ENCODE measurements at regions not wholly inside any gene's neighbourhood (a gene's known extent, or its start where the extent isn't known, plus 50 kb on each side); places are given as distances from the start of the nearest gene placed in this dataset.

DNA sequence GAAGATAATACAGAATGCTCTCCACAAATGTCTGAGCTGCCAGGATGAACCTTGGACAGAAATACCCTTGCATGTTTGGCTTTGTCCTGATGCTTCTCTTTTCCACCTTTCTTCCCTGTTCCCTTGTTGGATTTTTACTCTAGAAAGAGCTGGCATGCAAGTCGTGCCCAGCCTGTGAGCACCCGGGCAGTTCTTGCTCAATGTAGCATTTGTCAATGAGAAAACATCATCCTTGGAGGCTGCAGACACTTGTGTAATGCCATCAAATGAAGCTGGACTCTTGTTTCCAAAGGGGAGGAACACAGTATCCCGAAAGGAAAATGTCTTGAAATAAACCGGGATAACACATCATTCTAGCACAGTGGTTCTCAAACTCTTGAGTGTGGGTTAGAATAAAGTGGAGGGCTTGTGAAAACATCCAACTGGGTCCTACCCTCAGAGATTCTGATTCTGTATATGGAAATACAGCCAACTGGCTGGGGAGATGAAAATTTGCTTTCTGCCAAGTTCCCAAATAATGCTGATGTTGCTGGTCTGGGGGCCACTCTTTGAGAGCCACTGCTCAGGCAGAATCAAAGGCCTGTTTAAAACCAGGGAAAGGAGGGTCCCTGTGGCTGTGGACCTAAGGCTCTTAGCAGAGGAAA, 237.2 kb downstream of the SPATA18 start:
- DNase-seq = no peak

- DNase-seq = no peak
Measured at GRCh38 chr4:52290466-52290865, 239.4 kb downstream of the SPATA18 start.

DNA sequence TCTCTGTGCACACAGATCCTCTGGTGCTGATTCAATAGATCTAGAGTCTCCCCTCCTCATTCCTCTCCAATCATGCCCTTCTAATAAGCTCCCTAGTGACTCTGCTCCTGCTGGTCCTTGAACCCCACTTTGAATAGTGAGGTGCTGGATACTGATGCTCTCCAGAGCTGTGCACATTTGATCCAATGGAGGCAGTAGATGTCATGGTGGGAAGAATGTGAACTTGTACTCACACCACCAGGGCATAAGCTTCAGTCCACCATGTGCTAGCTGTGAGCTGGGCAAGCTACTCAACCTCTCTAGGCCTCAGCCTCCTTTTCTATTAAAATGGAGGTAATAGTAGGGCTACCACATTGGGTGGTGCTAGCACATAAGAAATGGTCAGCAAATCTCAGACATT, 241.1 kb downstream of the SPATA18 start:
- DNase-seq = no peak

DNA sequence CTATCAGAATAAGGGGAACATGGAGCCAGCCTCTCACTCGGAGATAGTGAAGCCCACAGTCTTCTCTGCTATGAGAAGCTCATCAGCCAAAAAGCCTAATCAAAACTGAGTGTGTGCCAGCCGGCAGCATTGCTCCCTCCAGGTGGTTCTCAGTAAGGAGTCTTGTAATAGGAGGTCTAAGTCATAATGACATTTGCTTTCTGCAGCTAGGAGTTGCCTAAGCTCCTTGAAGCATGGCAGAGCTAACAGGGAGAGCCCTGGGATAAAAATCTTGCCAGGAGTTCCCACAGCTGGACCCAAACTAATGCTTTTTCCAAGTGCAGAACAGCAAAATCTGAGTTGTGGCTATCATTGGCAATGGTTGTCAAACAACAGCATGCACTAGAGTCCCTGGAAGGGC, 245.2 kb downstream of the SPATA18 start:
- no peak for DNase-seq

GRCh38 chr4:52298444-52298843, 247.3 kb downstream of the SPATA18 start:
- DNase-seq = peak; percentile 60

- peak; percentile 43 for DNase-seq
Measured at GRCh38 chr4:52299120-52299519, 248.0 kb downstream of the SPATA18 start.

DNA sequence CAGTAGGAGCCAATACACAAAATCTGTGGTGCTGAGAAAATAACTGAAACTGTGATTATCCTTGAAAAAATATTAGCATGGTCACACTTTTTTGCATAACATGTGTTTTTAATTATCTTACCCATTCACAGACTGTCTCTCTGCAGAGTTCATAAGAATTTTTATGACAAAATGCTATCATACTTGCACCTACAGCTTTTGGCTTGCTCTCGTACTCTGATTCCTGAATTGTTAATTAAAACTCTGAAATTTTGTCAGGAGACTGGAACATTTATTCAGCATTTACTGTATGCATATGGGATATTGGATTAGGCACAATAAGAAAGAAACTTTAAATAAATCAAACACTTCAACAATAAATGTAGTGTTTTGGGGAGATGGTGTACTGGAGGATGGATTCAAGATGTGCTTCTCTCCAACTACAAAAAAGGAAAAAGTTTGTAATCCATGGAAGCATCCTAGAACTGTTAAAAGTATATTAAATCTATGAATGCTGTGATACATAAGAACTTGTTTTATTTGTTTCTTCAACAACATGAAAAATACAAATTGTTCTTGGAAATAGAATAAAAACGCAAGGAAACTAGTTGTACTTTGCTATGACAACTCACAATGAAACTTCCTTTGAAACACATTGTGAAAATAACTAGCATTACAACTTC, 260.5 kb downstream of the SPATA18 start:
- no peak for DNase-seq

DNA sequence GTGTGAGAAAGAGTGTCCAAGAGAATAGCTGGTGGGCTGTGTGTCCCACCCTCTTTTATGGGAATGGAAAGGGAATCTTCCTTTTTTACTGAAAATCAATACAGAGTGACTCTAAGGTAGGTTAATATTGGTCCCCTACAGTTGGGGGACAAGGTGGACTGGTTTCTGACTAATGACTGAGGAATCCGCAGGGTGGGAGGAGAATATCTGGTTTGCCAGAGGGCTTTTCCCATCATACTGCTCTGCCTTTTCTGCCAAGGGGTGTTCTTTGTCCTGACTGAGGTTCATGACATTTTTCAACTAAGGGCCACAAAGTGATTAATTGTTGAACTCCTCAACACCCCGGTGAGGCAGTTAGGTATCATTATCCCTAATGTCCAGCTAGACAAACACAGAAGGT, 261.6 kb downstream of the SPATA18 start:
- DNase-seq = no peak

GRCh38 chr4:52317361-52317879, 266.3 kb downstream of the SPATA18 start:
- DNase-seq = no peak

DNA sequence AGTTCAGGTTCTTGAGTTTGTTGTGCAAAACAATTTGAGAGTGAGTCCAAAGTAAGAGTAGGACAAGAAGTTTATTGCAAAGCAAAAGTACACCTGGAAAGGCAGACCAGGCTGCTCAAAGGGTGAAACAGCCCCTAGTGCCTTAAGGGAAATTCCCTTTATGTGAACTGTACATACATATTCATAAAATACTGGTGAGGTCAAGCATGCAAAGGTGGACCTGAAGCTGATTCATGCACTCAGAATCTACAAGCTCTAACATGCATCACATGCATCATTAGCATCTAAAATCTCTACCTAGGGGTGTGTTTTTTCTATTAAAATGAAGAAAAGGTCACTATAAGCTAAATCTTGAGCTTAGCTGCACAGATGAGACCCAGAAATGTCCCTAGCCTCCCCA, 266.9 kb downstream of the SPATA18 start:
- no peak for DNase-seq

- DNase-seq = no peak
Measured at GRCh38 chr4:52329894-52330293, 278.8 kb downstream of the SPATA18 start.

DNA sequence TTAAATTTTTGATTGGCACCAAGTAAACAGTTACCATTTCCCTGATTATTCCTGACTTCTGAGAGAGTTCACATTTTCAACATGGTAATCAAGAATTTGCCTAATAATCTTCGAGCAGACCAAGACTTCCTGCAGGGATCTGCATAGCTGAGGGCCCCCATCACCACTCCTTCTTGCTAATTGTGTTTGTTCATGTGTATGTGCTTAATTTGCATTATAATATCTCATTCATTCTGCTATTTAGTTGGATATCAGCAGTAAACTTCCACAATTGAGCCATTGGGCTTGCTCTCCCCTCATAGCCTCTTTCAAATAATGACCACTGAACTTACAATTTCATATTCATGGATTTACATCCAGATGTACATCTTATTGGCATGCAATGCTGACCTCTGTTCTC, 292.5 kb downstream of the SPATA18 start:
- DNase-seq = no peak

GRCh38 chr4:52350926-52351325, 299.8 kb downstream of the SPATA18 start:
- no peak for DNase-seq

GRCh38 chr4:52358366-52358765, 300.7 kb downstream of the USP46 start:
- no peak for DNase-seq

DNA sequence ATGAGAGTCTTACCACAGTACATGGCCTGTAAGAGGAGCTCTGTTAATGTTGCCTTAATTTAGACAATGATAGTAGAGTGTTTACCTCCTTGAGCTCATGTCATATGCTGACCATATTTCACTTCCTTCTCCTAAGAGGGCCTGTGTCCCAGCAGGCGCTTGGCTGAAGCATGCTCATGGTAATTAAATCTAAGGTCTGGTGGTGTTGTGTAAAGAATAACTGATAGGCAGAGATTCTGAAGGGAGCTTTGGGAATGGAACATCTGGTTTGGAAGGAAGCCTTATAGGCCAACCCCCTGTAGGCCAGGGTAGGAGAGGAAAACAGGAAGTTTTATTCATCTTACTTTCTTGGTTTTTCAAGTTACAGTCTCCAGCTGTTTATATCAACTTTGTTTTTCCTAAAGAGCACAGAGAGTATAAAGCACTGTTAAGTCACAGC, 300.2 kb downstream of the USP46 start:
- DNase-seq = no peak

GRCh38 chr4:52366191-52366590, 292.9 kb downstream of the USP46 start:
- DNase-seq = no peak

DNA sequence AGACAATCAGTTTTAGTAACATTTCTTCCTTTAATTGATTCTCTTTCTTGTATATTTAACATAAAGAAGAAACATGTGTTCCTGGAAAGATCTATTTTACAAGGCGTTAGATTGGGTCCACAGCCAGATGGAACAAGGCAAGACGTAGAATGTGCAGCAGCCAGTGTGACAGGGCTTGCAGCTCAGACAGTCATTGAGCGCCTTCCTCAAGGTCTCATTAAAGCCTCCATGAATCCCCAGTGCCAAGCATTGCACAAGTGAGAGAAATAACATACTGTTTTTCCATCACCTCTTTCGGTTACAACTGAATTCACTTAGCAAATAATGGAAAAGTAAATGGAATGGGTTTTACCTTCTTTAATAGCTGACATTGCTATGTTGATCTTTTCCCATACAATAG, 292.5 kb downstream of the USP46 start:
- no peak for DNase-seq

GRCh38 chr4:52367282-52367830, 291.7 kb downstream of the USP46 start:
- no peak for DNase-seq

DNA sequence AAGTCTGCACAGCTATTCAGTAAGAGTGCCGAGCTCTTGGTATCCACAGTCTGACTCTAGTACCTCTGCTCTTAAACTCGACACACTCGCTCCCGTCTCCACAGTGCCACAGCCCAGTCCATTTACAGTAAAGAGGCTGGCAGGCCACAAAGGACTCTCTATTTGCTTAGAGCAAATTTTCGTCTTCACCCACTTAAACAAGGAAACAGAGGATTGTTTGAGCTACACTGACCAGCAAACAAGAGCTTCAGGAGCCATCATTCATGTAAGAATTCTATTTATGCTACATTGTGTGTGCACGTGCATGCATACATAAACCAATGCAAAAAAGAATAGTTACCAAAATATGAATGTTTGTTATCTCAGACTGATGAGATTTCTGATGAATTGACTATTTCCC, 290.2 kb downstream of the USP46 start:
- no peak for DNase-seq

DNA sequence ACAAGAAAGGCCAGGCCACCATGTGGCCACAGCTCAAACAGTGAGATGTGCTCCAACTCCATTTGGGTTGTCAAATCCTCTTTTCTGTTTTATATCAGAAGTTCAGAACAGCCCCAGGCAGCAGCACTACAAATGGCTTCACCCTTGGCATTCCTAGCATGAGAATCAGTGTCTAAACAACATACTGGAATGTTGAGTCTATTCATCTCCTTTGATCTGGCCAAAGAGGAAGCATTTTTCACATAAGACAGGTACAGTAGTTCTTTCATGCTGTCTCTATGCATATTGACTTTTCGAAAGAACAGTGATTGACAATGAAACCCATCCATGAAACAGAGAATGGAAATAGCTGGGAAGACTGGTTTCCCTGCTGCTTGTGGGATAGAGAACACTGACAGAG, 289.5 kb downstream of the USP46 start:
- DNase-seq = no peak

DNA sequence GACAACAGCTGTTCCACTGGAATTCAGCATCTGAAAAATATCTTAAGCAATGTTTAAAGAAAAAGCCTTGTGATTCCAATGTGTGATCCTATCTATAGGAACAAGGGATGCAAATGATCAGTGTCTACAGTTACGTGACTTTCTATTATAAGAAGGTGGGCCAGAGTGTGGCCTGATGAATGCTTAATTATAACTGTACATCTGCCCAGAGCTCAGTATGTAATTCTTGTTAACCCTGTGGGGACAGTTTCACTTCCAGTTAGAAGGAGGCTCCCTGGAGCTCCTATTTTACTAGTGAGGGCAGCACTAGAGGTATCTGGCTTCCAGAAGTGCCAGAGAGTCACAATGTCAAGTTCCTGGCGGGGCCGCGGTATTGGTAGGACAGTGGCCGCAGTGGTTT, 288.5 kb downstream of the USP46 start:
- no peak for DNase-seq

DNA sequence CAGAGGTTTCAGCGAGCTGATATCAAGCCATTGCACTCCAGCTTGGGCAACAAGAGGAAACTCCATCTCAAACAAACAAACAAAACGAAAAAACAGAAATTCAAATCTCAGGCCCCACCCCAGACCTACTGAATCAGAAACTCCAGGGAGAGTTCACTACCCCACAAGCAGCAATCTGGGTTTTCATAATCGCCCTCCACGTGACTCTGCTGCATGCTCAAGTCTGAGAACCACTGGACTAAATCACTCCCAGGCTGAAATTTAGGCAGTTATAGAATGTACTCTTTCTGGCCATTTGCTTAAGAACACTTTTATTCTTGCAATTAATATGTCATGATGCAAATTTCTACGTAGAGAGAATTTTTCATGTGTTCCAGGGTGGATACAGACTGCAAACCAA, 287.3 kb downstream of the USP46 start:
- no peak for DNase-seq

DNA sequence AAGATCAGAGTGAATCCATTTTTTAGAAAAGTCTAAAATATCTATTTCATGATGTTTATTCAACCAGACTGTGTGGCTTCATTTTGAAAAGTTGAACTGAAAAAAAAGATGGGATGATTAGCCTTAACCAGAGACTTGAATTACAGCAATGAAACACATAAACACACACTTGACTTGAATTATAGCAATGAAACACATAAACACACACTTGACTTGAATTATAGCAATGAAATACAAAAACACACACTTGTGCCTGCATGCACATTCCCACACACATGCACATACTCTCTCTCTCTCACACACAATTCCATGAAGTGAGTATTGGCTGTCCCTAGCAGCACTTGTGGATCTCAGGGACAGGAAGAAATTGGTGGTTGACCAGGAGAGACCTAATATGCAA, 286.8 kb downstream of the USP46 start:
- no peak for DNase-seq

GRCh38 chr4:52372747-52373146, 286.4 kb downstream of the USP46 start:
- DNase-seq = no peak
